ENCODE measurements at regions not wholly inside any gene's neighbourhood (a gene's known extent, or its start where the extent isn't known, plus 50 kb on each side); places are given as distances from the start of the nearest gene placed in this dataset.

DNA sequence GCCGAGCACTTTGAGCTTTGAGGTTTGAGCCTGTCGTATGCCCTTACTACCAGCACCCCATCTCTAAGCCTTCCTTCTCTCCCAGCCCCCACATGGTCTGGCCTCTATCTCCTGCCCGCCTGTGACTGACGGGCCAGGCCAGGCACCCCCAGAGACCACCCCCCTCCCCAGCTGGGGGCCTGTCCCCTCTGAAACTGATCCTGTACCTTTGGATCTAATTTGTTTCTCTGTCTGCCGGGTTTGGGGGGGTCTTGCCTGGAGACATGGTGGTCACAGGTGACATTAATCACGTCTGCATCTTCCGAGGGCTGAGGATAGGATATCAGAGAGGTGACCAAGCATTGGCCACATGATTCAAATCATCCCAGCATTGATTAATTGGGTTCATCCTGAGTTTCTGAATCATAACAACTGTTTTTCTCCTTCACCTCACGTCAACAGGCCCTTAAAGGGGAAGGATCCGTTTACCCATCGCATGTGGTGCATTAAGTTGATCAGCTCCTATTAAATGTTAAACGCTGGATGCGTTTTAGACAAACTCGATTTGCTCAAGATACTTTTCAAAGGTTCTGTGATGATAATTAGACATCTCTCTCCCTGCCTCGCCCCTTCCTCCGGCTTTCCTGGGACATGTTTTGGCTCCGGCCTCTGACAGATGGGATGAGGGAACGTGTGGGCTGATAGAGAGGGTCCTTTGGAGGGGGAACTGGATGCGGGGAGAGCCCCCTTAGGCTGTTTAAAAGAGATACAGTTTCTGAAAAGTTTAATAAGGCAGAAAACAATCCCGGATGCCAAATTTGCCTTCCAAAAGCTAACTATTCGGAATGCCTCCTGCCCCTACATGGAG is 63.3 kb upstream of the TBX3 start:
- Histone ChIP-seq H3K36me3 (ENCODE audit: insufficient read depth, low read length) (no peaks in the 10 kb centered on the region), H3K4me1 (ENCODE audit: insufficient read depth, low read length) (no peaks in the 10 kb centered on the region), H3K4me3 (ENCODE audit: low read length) (no peak overlapping the region), H3K27me3 (ENCODE audit: insufficient read depth, low read length, poor library complexity, severe bottlenecking) (no peaks in the 10 kb centered on the region), H3K27ac (ENCODE audit: low read depth, low read length) (no peak overlapping the region), H3K9me3 (ENCODE audit: low read length) (no peaks in the 10 kb centered on the region)
- no peak overlapping the region for H3K4me3 Mint-ChIP-seq
- POLR2A ChIA-PET, result no interaction called here
- H3K36me3 Mint-ChIP-seq, result no peaks in the 10 kb centered on the region
- no peaks in the 10 kb centered on the region for H3K27me3 Mint-ChIP-seq
- CTCF ChIA-PET, result interaction anchor here (1.3 kb wide), 1 partner anchor 10 kb away, joined by 3 read pairs; no protein-coding TSS in a partner anchor
- no peaks in the 10 kb centered on the region for H3K9me3 Mint-ChIP-seq
- DNase-seq, result no peak
- H3K4me1 Mint-ChIP-seq, result no peaks in the 10 kb centered on the region
- H3K27ac Mint-ChIP-seq, result no peak overlapping the region

DNA sequence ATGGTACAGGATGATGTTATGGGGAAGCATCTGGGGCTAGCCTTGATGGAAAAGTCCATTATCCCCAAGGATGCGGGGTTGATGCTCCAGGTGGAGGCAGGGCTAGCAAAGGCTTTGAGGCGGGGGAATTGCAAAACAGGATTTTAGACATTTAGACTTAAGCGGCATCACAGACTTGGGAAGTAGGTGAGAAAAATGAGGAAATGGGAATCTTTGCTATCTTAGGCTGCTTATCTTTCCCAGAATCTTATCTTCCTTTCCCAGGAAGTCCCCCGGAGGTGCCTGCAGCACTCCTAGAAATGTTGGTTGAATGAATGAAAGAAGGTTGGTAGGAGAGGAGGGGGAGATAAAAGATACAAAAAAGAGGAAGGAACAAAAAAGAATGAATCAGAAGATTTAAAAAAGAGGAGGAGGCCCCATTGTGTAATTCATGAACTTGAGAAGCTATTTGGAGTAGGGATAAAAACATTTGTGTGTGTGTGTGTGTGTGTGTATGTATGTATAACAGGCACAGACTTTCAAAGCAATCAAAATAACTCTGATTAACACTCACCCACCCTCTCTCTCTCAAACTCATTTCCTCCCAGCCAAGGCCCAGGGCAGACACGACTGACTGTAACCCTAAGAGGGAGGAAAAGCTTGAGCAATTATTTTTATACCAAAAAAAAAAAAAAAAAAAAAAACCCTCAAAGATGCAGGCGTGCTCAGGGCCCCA is 62.5 kb upstream of the TBX3 start:
- Mint-ChIP-seq H3K36me3 (no peaks in the 10 kb centered on the region), H3K9me3 (peaks cover 0 to 2% (median 0%) of the 10 kb centered on the region in 5 donors), H3K27me3 (no peaks in the 10 kb centered on the region), H3K4me1 (no peaks in the 10 kb centered on the region), H3K27ac (peak overlapping the region in 1 of 8 donors; percentile 43), H3K4me3 (no peak overlapping the region)
- Histone ChIP-seq H3K36me3 (ENCODE audit: insufficient read depth, low read length) (no peaks in the 10 kb centered on the region), H3K4me1 (ENCODE audit: insufficient read depth, low read length) (no peaks in the 10 kb centered on the region), H3K27ac (ENCODE audit: low read depth, low read length) (no peak overlapping the region), H3K27me3 (ENCODE audit: insufficient read depth, low read length, poor library complexity, severe bottlenecking) (no peaks in the 10 kb centered on the region), H3K9me3 (ENCODE audit: low read length) (no peaks in the 10 kb centered on the region), H3K4me3 (ENCODE audit: low read length) (no peak overlapping the region)
- DNase-seq, result no peak
- ChIA-PET CTCF (no interaction called here), POLR2A (no interaction called here)

DNA sequence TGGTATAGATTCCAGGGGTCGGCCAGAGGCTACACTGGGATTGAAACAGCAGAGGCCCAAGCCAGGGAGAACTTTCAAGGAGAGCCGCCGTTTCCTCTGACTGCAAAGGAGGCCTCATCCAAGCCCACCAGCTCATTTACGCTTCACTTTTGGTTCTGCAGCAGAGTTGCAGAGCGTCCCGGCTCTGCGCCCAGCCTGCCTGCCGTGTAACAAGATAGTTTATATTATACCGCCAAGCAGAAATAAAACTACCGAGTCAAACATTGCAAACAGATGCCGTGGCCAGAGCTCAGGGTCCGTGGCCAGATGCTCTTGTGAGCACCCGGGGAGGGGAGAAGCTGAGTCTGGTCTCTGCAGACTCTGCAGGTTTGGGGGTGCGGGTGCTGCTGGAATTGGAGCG is 60.7 kb upstream of the TBX3 start:
- no peaks in the 10 kb centered on the region for H3K4me1 ChIP-seq (ENCODE audit: insufficient read depth, low read length)

DNA sequence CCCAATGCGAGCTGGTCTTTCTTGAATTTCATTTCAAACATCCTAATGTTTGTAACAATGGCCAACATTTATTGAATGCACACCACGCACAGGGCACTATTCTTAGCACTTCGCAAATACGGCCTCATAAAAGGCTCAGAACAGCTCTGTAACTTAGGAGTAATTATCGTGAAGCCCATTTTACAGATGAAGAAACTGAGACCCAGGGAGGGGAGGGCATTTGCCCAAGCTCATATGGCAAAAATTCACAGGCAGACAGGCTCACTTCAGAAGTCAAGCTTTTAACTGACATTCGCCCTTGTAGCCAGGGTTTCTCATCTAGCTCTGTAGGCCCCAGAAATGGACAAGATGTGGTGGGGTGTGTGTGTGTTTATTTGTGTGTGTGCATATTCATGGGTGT is 60.3 kb upstream of the TBX3 start:
- Histone ChIP-seq H3K4me1 (ENCODE audit: insufficient read depth, low read length) (no peaks in the 10 kb centered on the region), H3K36me3 (ENCODE audit: insufficient read depth, low read length) (no peaks in the 10 kb centered on the region), H3K4me3 (ENCODE audit: low read length) (no peak overlapping the region), H3K27ac (ENCODE audit: low read depth, low read length) (no peak overlapping the region), H3K27me3 (ENCODE audit: insufficient read depth, low read length, poor library complexity, severe bottlenecking) (no peaks in the 10 kb centered on the region), H3K9me3 (ENCODE audit: low read length) (no peaks in the 10 kb centered on the region)
- no peak overlapping the region for H3K4me3 Mint-ChIP-seq
- no peak for DNase-seq
- H3K36me3 Mint-ChIP-seq, result no peaks in the 10 kb centered on the region
- H3K27ac Mint-ChIP-seq, result no peak overlapping the region
- no peaks in the 10 kb centered on the region for H3K4me1 Mint-ChIP-seq
- no peaks in the 10 kb centered on the region for H3K27me3 Mint-ChIP-seq
- ChIA-PET POLR2A (no interaction called here), CTCF (no interaction called here)
- peaks cover 0 to 8% (median 2%) of the 10 kb centered on the region in 5 donors for H3K9me3 Mint-ChIP-seq

More for the DNA sequence above, 60.7 kb upstream of the TBX3 start:
- H3K9me3 Mint-ChIP-seq, result peaks cover 0 to 5% (median 1%) of the 10 kb centered on the region in 5 donors
- H3K36me3 ChIP-seq (ENCODE audit: insufficient read depth, low read length), result no peaks in the 10 kb centered on the region
- H3K27ac Mint-ChIP-seq, result no peak overlapping the region
- H3K9me3 ChIP-seq (ENCODE audit: low read length), result no peaks in the 10 kb centered on the region
- ChIA-PET CTCF (no interaction called here), POLR2A (no interaction called here)
- H3K4me3 ChIP-seq (ENCODE audit: low read length), result no peak overlapping the region
- no peaks in the 10 kb centered on the region for H3K27me3 Mint-ChIP-seq
- H3K36me3 Mint-ChIP-seq, result no peaks in the 10 kb centered on the region
- H3K4me3 Mint-ChIP-seq, result no peak overlapping the region
- DNase-seq, result no peak
- no peaks in the 10 kb centered on the region for H3K4me1 Mint-ChIP-seq
- no peaks in the 10 kb centered on the region for H3K27me3 ChIP-seq (ENCODE audit: insufficient read depth, low read length, poor library complexity, severe bottlenecking)
- no peak overlapping the region for H3K27ac ChIP-seq (ENCODE audit: low read depth, low read length)

DNA sequence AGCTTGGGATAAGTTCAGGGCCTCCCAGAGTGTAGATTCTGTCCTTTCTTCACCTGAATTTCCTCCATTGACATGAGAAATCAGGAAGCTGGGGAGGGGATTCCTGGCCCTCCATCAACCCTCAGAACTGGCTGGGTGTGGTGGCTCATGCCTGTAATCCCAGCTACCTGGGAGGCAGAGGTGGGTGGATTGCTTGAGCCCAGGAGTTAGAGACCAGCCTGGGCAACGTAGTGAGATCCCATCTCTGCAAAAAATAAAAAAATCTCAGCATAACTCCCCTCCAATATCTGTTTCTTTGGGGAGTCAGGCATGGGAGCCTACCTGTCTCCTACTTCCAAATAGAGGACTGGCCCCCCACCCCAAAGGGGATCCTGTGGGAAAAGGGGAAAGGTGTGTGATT is 59.8 kb upstream of the TBX3 start:
- H3K27ac Mint-ChIP-seq, result no peak overlapping the region
- H3K4me1 Mint-ChIP-seq, result no peaks in the 10 kb centered on the region
- no peak overlapping the region for H3K4me3 ChIP-seq (ENCODE audit: low read length)
- no peak overlapping the region for H3K27ac ChIP-seq (ENCODE audit: low read depth, low read length)
- no peak for DNase-seq
- H3K36me3 ChIP-seq (ENCODE audit: insufficient read depth, low read length), result no peaks in the 10 kb centered on the region
- no peaks in the 10 kb centered on the region for H3K27me3 ChIP-seq (ENCODE audit: insufficient read depth, low read length, poor library complexity, severe bottlenecking)
- no peaks in the 10 kb centered on the region for H3K9me3 ChIP-seq (ENCODE audit: low read length)
- no peaks in the 10 kb centered on the region for H3K36me3 Mint-ChIP-seq
- POLR2A ChIA-PET, result no interaction called here
- H3K4me1 ChIP-seq (ENCODE audit: insufficient read depth, low read length), result no peaks in the 10 kb centered on the region
- no peaks in the 10 kb centered on the region for H3K27me3 Mint-ChIP-seq
- H3K9me3 Mint-ChIP-seq, result peaks cover 0 to 8% (median 2%) of the 10 kb centered on the region in 5 donors
- no peak overlapping the region for H3K4me3 Mint-ChIP-seq
- CTCF ChIA-PET, result no interaction called here

DNA sequence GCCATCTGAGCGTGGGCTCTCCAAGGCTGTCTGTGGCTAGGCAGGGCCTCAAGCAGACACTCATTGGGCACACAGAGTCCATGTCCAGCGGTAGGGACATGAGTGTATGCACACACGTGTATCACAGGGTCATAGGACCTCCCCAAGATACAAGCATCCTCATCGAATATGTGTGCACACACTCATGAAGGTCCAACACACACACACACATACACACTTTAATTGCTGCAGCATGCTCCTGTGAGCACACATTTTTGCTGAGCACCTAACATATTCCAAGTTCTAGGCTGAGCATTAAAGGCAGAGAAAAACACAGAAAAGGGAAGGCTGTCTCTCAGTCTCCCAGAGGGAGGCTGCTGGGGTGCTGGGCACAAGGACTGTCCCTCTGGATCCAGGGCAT is 59.3 kb upstream of the TBX3 start:
- Histone ChIP-seq H3K4me3 (ENCODE audit: low read length) (no peak overlapping the region), H3K27ac (ENCODE audit: low read depth, low read length) (no peak overlapping the region), H3K9me3 (ENCODE audit: low read length) (no peaks in the 10 kb centered on the region), H3K27me3 (ENCODE audit: insufficient read depth, low read length, poor library complexity, severe bottlenecking) (no peaks in the 10 kb centered on the region), H3K4me1 (ENCODE audit: insufficient read depth, low read length) (no peaks in the 10 kb centered on the region), H3K36me3 (ENCODE audit: insufficient read depth, low read length) (no peaks in the 10 kb centered on the region)
- DNase-seq, result no peak
- CTCF ChIA-PET, result no interaction called here
- Mint-ChIP-seq H3K4me1 (no peaks in the 10 kb centered on the region), H3K9me3 (peaks cover 0 to 8% (median 2%) of the 10 kb centered on the region in 5 donors), H3K36me3 (no peaks in the 10 kb centered on the region), H3K27ac (no peak overlapping the region), H3K4me3 (no peak overlapping the region), H3K27me3 (no peaks in the 10 kb centered on the region)
- POLR2A ChIA-PET, result no interaction called here

DNA sequence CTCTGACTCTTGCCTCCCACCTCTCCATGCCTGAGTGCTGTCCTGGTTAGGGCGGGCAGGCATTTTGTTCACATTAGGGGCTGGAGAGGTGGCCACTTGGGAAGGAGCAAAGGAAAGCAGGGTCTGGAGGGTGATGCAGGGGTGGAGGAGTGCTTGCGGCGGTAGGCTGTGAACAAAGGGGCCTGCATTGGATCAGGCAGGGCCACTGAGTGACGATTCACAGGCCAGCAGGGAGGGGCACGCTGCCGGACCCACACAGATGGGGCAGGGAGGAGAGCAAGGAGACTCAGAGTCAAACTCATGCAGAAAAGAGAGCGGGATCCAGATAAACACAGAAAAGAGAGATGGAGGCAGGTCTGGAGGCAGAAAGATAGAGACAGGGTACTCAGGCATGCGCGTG is 58.4 kb upstream of the TBX3 start:
- no peaks in the 10 kb centered on the region for H3K36me3 ChIP-seq (ENCODE audit: insufficient read depth, low read length)
- no peak overlapping the region for H3K4me3 ChIP-seq (ENCODE audit: low read length)
- POLR2A ChIA-PET, result no interaction called here
- no peaks in the 10 kb centered on the region for H3K4me1 ChIP-seq (ENCODE audit: insufficient read depth, low read length)
- DNase-seq, result no peak
- CTCF ChIA-PET, result no interaction called here
- Mint-ChIP-seq H3K4me1 (no peaks in the 10 kb centered on the region), H3K27ac (no peak overlapping the region), H3K9me3 (peaks cover 0 to 8% (median 2%) of the 10 kb centered on the region in 5 donors), H3K36me3 (no peaks in the 10 kb centered on the region), H3K27me3 (peaks cover 0 to 3% of the 10 kb centered on the region in 2 donors), H3K4me3 (no peak overlapping the region)
- H3K9me3 ChIP-seq (ENCODE audit: low read length), result no peaks in the 10 kb centered on the region
- no peaks in the 10 kb centered on the region for H3K27me3 ChIP-seq (ENCODE audit: insufficient read depth, low read length, poor library complexity, severe bottlenecking)
- no peak overlapping the region for H3K27ac ChIP-seq (ENCODE audit: low read depth, low read length)

DNA sequence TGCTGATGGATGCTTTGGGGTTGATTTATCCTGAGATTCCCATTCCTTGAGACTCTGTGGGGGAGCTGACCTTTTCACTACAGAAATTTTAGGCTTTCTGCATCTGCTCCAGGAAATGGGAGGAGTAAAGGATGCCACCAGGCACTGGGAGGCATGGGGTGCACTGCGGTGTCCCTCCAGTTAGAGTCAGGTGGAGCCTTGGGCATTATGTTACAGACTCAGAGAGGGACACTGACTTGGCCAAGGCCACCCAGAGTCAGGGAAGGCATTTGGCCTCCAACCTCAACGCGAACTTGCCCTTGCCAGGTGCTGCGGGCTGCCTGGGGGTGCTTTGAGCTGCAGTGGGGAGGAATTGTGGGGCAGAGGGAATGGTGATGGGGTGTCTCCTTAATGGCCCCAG is 58.0 kb upstream of the TBX3 start:
- Histone ChIP-seq H3K4me3 (ENCODE audit: low read length) (no peak overlapping the region), H3K4me1 (ENCODE audit: insufficient read depth, low read length) (no peaks in the 10 kb centered on the region), H3K27me3 (ENCODE audit: insufficient read depth, low read length, poor library complexity, severe bottlenecking) (no peaks in the 10 kb centered on the region), H3K27ac (ENCODE audit: low read depth, low read length) (no peak overlapping the region), H3K36me3 (ENCODE audit: insufficient read depth, low read length) (no peaks in the 10 kb centered on the region), H3K9me3 (ENCODE audit: low read length) (no peaks in the 10 kb centered on the region)
- ChIA-PET CTCF (no interaction called here), POLR2A (no interaction called here)
- Mint-ChIP-seq H3K4me3 (no peak overlapping the region), H3K27me3 (peaks cover 0 to 4% of the 10 kb centered on the region in 2 donors), H3K27ac (no peak overlapping the region), H3K36me3 (no peaks in the 10 kb centered on the region), H3K4me1 (no peaks in the 10 kb centered on the region), H3K9me3 (peaks cover 0 to 8% (median 2%) of the 10 kb centered on the region in 5 donors)
- no peak for DNase-seq

Data from CD8-positive, alpha-beta memory T cell (primary cell).